C4-2B (cell line): ENCODE measurements at regions not wholly inside any gene's neighbourhood (a gene's known extent, or its start where the extent isn't known, plus 50 kb on each side); places are given as distances from the start of the nearest gene placed in this dataset.

Experiments
- H3K27ac ChIP-seq: fragments of 450-650 bp; 2 replicates; pipeline ENCODE4 v1.5.1; 2017
- CTCF ChIP-seq: fragments of 450-650 bp; conservative IDR thresholded peaks from 2 replicates; pipeline ENCODE4 v1.5.1; 2017; ENCODE audit warnings: mild to moderate bottlenecking
- ZFX ChIP-seq: fragments of 450-650 bp; IDR thresholded peaks from 2 replicates; pipeline ENCODE4 v1.6.1; 2017

- no peak for TF ChIP-seq ZFX
- TF ChIP-seq CTCF, result no peak
- no peak overlapping the region for H3K27ac ChIP-seq
Observed at GRCh38 chr2:176542476-176542875, 273.2 kb downstream of the MTX2 start.

GRCh38 chr2:176544557-176544956 is 275.3 kb downstream of the MTX2 start:
- no peak overlapping the region for H3K27ac ChIP-seq
- TF ChIP-seq CTCF (no peak), ZFX (no peak)

- no peak overlapping the region for H3K27ac ChIP-seq
- TF ChIP-seq ZFX, result no peak
- no peak for TF ChIP-seq CTCF
Observed at GRCh38 chr2:176544991-176545956, 276.0 kb downstream of the MTX2 start.

- H3K27ac ChIP-seq, result no peak overlapping the region
- TF ChIP-seq ZFX, result no peak
- no peak for TF ChIP-seq CTCF
Observed at GRCh38 chr2:176546550-176546949, 277.3 kb downstream of the MTX2 start.

- H3K27ac ChIP-seq, result no peak overlapping the region
- TF ChIP-seq CTCF, result no peak
- TF ChIP-seq ZFX, result no peak
Observed at GRCh38 chr2:176552501-176553135, 283.4 kb downstream of the MTX2 start.

GRCh38 chr2:176553685-176554100 is 284.5 kb downstream of the MTX2 start:
- H3K27ac ChIP-seq, result no peak overlapping the region
- TF ChIP-seq ZFX (no peak), CTCF (no peak)
